ENCODE measurements at regions not wholly inside any gene's neighbourhood (a gene's known extent, or its start where the extent isn't known, plus 50 kb on each side); places are given as distances from the start of the nearest gene placed in this dataset.

DNA sequence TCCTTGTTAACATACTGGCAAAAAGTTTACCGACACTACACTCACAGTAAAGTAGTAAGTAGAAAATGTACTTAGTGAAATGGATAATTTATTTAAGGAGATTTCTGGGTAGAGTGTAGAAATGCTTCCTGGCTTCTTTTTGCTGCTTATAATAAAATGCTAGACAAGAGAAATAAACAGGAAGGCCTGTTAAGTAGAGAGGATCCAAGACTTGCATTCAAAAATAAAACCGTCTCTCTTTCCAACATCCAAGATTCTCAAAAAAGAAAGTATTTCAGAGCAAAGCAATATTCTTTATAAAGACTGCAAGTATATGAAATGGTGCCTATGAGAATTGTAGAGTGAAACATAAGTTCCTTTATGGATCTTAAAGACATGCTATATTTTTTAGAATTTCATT is 77.0 kb upstream of the CNTN6 start (continued):
- TF ChIP-seq, protein P1, sequence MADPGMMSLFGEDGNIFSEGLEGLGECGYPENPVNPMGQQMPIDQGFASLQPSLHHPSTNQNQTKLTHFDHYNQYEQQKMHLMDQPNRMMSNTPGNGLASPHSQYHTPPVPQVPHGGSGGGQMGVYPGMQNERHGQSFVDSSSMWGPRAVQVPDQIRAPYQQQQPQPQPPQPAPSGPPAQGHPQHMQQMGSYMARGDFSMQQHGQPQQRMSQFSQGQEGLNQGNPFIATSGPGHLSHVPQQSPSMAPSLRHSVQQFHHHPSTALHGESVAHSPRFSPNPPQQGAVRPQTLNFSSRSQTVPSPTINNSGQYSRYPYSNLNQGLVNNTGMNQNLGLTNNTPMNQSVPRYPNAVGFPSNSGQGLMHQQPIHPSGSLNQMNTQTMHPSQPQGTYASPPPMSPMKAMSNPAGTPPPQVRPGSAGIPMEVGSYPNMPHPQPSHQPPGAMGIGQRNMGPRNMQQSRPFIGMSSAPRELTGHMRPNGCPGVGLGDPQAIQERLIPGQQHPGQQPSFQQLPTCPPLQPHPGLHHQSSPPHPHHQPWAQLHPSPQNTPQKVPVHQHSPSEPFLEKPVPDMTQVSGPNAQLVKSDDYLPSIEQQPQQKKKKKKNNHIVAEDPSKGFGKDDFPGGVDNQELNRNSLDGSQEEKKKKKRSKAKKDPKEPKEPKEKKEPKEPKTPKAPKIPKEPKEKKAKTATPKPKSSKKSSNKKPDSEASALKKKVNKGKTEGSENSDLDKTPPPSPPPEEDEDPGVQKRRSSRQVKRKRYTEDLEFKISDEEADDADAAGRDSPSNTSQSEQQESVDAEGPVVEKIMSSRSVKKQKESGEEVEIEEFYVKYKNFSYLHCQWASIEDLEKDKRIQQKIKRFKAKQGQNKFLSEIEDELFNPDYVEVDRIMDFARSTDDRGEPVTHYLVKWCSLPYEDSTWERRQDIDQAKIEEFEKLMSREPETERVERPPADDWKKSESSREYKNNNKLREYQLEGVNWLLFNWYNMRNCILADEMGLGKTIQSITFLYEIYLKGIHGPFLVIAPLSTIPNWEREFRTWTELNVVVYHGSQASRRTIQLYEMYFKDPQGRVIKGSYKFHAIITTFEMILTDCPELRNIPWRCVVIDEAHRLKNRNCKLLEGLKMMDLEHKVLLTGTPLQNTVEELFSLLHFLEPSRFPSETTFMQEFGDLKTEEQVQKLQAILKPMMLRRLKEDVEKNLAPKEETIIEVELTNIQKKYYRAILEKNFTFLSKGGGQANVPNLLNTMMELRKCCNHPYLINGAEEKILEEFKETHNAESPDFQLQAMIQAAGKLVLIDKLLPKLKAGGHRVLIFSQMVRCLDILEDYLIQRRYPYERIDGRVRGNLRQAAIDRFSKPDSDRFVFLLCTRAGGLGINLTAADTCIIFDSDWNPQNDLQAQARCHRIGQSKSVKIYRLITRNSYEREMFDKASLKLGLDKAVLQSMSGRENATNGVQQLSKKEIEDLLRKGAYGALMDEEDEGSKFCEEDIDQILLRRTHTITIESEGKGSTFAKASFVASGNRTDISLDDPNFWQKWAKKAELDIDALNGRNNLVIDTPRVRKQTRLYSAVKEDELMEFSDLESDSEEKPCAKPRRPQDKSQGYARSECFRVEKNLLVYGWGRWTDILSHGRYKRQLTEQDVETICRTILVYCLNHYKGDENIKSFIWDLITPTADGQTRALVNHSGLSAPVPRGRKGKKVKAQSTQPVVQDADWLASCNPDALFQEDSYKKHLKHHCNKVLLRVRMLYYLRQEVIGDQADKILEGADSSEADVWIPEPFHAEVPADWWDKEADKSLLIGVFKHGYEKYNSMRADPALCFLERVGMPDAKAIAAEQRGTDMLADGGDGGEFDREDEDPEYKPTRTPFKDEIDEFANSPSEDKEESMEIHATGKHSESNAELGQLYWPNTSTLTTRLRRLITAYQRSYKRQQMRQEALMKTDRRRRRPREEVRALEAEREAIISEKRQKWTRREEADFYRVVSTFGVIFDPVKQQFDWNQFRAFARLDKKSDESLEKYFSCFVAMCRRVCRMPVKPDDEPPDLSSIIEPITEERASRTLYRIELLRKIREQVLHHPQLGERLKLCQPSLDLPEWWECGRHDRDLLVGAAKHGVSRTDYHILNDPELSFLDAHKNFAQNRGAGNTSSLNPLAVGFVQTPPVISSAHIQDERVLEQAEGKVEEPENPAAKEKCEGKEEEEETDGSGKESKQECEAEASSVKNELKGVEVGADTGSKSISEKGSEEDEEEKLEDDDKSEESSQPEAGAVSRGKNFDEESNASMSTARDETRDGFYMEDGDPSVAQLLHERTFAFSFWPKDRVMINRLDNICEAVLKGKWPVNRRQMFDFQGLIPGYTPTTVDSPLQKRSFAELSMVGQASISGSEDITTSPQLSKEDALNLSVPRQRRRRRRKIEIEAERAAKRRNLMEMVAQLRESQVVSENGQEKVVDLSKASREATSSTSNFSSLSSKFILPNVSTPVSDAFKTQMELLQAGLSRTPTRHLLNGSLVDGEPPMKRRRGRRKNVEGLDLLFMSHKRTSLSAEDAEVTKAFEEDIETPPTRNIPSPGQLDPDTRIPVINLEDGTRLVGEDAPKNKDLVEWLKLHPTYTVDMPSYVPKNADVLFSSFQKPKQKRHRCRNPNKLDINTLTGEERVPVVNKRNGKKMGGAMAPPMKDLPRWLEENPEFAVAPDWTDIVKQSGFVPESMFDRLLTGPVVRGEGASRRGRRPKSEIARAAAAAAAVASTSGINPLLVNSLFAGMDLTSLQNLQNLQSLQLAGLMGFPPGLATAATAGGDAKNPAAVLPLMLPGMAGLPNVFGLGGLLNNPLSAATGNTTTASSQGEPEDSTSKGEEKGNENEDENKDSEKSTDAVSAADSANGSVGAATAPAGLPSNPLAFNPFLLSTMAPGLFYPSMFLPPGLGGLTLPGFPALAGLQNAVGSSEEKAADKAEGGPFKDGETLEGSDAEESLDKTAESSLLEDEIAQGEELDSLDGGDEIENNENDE (IDR thresholded peaks at IDR 0.05; ENCODE audit: insufficient replicate concordance, low read length): no peak
- TF ChIP-seq CREB1 (IDR thresholded peaks at IDR 0.05) (no peak), PHF8 (conservative IDR thresholded peaks at IDR 0.05; ENCODE audit: low read depth, low read length) (no peak), CBX8 (IDR thresholded peaks at IDR 0.05; ENCODE audit: borderline replicate concordance, low read depth, low read length) (no peak), RXRA (IDR thresholded peaks at IDR 0.05; ENCODE audit: insufficient read depth, low read depth, low read length) (no peak), GTF2F1 (IDR thresholded peaks at IDR 0.05; ENCODE audit: borderline replicate concordance, low read depth, low read length) (no peak), SP2 (IDR thresholded peaks at IDR 0.05; ENCODE audit: low read length) (no peak), SP4 (IDR thresholded peaks at IDR 0.05; ENCODE audit: low read length) (no peak), BACH1 (IDR thresholded peaks at IDR 0.05; ENCODE audit: low read length) (no peak)
- TF ChIP-seq, protein P2, sequence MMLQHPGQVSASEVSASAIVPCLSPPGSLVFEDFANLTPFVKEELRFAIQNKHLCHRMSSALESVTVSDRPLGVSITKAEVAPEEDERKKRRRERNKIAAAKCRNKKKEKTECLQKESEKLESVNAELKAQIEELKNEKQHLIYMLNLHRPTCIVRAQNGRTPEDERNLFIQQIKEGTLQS (IDR thresholded peaks at IDR 0.05; ENCODE audit: insufficient read depth, low read depth, low read length): no peak
- TF ChIP-seq, protein P3, sequence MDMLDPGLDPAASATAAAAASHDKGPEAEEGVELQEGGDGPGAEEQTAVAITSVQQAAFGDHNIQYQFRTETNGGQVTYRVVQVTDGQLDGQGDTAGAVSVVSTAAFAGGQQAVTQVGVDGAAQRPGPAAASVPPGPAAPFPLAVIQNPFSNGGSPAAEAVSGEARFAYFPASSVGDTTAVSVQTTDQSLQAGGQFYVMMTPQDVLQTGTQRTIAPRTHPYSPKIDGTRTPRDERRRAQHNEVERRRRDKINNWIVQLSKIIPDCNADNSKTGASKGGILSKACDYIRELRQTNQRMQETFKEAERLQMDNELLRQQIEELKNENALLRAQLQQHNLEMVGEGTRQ (IDR thresholded peaks at IDR 0.05; ENCODE audit: low read length): no peak

Data from H1 (cell line).